ENCODE measurements at regions not wholly inside any gene's neighbourhood (a gene's known extent, or its start where the extent isn't known, plus 50 kb on each side); places are given as distances from the start of the nearest gene placed in this dataset.

DNA sequence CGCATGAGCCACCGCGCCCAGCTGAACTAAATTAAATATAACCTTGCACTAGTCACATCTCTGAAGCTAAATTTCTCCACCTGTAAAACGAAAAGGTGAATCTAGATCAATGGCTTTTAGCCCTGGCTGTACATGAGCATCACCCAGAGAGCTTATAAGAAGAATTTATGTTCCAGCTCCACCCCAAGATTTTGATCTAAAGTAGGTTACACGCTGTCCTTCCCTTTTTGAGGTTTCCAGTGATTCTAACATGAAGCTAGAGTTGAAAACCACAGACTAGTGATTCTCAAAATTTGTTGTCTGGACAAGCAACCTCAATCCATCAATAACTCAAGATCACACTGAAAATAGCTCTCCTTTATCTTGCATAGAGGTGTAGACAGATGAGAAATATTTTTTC lies 208.8 kb upstream of the CRIM1 start:
- Histone ChIP-seq H3K9me3 (ENCODE audit: insufficient read depth, low read depth) (no peaks in the 10 kb centered on the region; the same call in 1 of the 2 replicates), H3K36me3 (ENCODE audit: low read depth) (no peaks in the 10 kb centered on the region), H3K4me1 (replicated peaks; ENCODE audit: insufficient read depth) (no peaks in the 10 kb centered on the region), H3K79me2 (ENCODE audit: low read depth) (no peaks in the 10 kb centered on the region), H3F3A (ENCODE audit: insufficient read depth, low read depth) (no peaks in the 10 kb centered on the region), H3K27ac (no peak overlapping the region), H3K9me2 (ENCODE audit: insufficient read depth) (no peaks in the 10 kb centered on the region), H2AFZ (no peak overlapping the region), H3K4me2 (no peak overlapping the region), H3K27me3 (ENCODE audit: insufficient read depth, low read depth) (no peaks in the 10 kb centered on the region), H3K4me3 (no peak overlapping the region), H4K20me1 (ENCODE audit: insufficient read depth) (no peaks in the 10 kb centered on the region)
- ChIA-PET CTCF (no interaction called here), POLR2A (ENCODE audit: unreplicated experiment) (no interaction called here)
- no peak for TF ChIP-seq EZH2 (IDR thresholded peaks at IDR 0.05; ENCODE audit: low read depth)
- TF ChIP-seq, protein P1, sequence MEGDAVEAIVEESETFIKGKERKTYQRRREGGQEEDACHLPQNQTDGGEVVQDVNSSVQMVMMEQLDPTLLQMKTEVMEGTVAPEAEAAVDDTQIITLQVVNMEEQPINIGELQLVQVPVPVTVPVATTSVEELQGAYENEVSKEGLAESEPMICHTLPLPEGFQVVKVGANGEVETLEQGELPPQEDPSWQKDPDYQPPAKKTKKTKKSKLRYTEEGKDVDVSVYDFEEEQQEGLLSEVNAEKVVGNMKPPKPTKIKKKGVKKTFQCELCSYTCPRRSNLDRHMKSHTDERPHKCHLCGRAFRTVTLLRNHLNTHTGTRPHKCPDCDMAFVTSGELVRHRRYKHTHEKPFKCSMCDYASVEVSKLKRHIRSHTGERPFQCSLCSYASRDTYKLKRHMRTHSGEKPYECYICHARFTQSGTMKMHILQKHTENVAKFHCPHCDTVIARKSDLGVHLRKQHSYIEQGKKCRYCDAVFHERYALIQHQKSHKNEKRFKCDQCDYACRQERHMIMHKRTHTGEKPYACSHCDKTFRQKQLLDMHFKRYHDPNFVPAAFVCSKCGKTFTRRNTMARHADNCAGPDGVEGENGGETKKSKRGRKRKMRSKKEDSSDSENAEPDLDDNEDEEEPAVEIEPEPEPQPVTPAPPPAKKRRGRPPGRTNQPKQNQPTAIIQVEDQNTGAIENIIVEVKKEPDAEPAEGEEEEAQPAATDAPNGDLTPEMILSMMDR (conservative IDR thresholded peaks at IDR 0.05): no peak
- intact Hi-C loops (cut with micrococcal nuclease; ENCODE audit: unreplicated experiment): no loop called here
- no TSS peak for BruUV-seq (replicated peaks)
- DNase-seq: no peak

DNA sequence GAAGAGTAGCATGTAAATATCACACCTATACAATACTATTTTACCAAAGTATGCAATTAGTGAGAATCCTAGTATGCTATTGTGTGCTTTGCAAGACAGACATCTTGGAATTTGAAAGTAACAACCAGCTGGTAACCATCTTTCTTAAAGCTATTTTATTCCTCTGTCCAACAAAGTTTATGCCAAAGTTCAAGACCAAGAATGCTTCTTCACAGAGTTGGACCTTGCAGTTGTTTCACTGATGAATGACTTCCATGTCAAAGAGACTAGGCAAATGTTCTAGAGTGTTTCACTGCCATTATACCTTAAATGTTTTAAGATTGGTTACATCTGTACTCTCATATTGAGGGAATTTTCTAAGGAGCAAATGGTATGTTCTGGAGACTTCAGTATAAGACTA lies 215.2 kb upstream of the CRIM1 start:
- no peak overlapping the region for H3K27ac ChIP-seq
- H3K4me2 ChIP-seq: no peak overlapping the region
- ChIA-PET POLR2A (ENCODE audit: unreplicated experiment) (no interaction called here), CTCF (no interaction called here)
- BruUV-seq (replicated peaks): no TSS peak
- no peaks in the 10 kb centered on the region for H3K4me1 ChIP-seq (replicated peaks; ENCODE audit: insufficient read depth)
- TF ChIP-seq, protein P1 (conservative IDR thresholded peaks at IDR 0.05): no peak
- no peak for TF ChIP-seq EZH2 (IDR thresholded peaks at IDR 0.05; ENCODE audit: low read depth)
- no peaks in the 10 kb centered on the region for H3K9me3 ChIP-seq (ENCODE audit: insufficient read depth, low read depth)
- no peaks in the 10 kb centered on the region for H3K36me3 ChIP-seq (ENCODE audit: low read depth)
- no peaks in the 10 kb centered on the region for H3F3A ChIP-seq (ENCODE audit: insufficient read depth, low read depth)
- H3K9me2 ChIP-seq (ENCODE audit: insufficient read depth): no peaks in the 10 kb centered on the region
- H3K4me3 ChIP-seq: no peak overlapping the region
- H3K79me2 ChIP-seq (ENCODE audit: low read depth): no peaks in the 10 kb centered on the region
- no peak overlapping the region for H2AFZ ChIP-seq
- H3K27me3 ChIP-seq (ENCODE audit: insufficient read depth, low read depth): no peaks in the 10 kb centered on the region
- intact Hi-C loops (cut with micrococcal nuclease; ENCODE audit: unreplicated experiment): no loop called here
- H4K20me1 ChIP-seq (ENCODE audit: insufficient read depth): no peaks in the 10 kb centered on the region
- no peak for DNase-seq

DNA sequence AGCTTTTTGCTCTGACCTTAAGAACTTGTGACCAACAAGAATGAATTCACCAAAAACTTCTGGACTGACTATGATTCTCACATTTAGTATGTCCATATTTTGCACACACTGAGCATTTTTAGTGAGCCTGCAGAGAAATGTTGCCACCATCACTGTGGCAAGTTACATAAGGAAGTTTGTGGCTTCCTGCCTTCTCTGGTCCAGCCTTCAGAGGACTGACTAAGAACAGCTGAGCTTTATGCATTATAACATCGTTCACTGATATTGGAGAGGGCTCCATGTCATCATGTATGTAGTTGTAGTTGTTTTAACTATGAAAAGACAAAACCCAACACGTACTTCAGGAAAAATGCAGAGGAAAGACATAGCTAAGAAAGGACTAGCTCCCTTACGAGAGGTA lies 218.0 kb upstream of the CRIM1 start:
- Histone ChIP-seq H3K79me2 (ENCODE audit: low read depth) (no peaks in the 10 kb centered on the region), H3K27me3 (ENCODE audit: insufficient read depth, low read depth) (no peaks in the 10 kb centered on the region), H2AFZ (no peak overlapping the region), H3K4me1 (replicated peaks; ENCODE audit: insufficient read depth) (no peaks in the 10 kb centered on the region), H3K4me3 (no peak overlapping the region), H3K4me2 (no peak overlapping the region), H3K9me3 (ENCODE audit: insufficient read depth, low read depth) (no peaks in the 10 kb centered on the region), H3K9me2 (ENCODE audit: insufficient read depth) (no peaks in the 10 kb centered on the region), H3F3A (ENCODE audit: insufficient read depth, low read depth) (no peaks in the 10 kb centered on the region), H4K20me1 (ENCODE audit: insufficient read depth) (no peaks in the 10 kb centered on the region), H3K27ac (no peak overlapping the region), H3K36me3 (ENCODE audit: low read depth) (no peaks in the 10 kb centered on the region)
- POLR2A ChIA-PET (ENCODE audit: unreplicated experiment): no interaction called here
- no TSS peak for BruUV-seq (replicated peaks)
- CTCF ChIA-PET: no interaction called here
- intact Hi-C loops (cut with micrococcal nuclease; ENCODE audit: unreplicated experiment): loop anchor here (1.0 kb wide), 1 partner anchor 14 kb away; no protein-coding TSS in a partner anchor
- DNase-seq: no peak
- TF ChIP-seq, protein P1 (conservative IDR thresholded peaks at IDR 0.05): no peak
- TF ChIP-seq EZH2 (IDR thresholded peaks at IDR 0.05; ENCODE audit: low read depth): no peak

Measured in PC-9 (cell line).